H1 (cell line): ENCODE measurements at regions not wholly inside any gene's neighbourhood (a gene's known extent, or its start where the extent isn't known, plus 50 kb on each side); places are given as distances from the start of the nearest gene placed in this dataset.

Source experiments
- CTCF ChIA-PET: fragments of 300-600 bp; sonication (Branson Sonifier 250); formaldehyde crosslinking; loops from one replicate; lab custom pipeline; 2021; ENCODE audit not compliant: partially characterized antibody; lab: Charles Lee
- POLR2A ChIA-PET: fragments of 300-600 bp; sonication (Branson Sonifier 250); formaldehyde crosslinking; loops from one replicate; lab custom pipeline; 2021; ENCODE audit warnings: inconsistent platforms; ENCODE audit not compliant: partially characterized antibody; lab: Charles Lee
- DNase-seq, 2 experiments: peaks; one replicate each; pipeline versions ENCODE4 v3.0.0 to v3.0.0-alpha.2; 2010 to 2022; ENCODE audit warnings: low spot score in 2 of 2, low read depth in 1 of 2, mixed read lengths in 1 of 2
- FAIRE-seq: peaks from 2 replicates; lab custom pipeline; 2011; peaks lifted over from hg19 to GRCh38; lab: Jason Lieb, UNC
- H2AFZ ChIP-seq: 2 replicates; pipeline ENCODE4 v1.8.1; 2012; ENCODE audit warnings: low read length, inconsistent platforms
- H2AK5ac ChIP-seq: 2 replicates; pipeline ENCODE4 v1.6.1; 2013; ENCODE audit warnings: low read depth, low read length
- H2BK120ac ChIP-seq: replicated peaks from 2 replicates; pipeline ENCODE3; 2013; ENCODE audit warnings: low read depth, low read length, inconsistent platforms
- H2BK12ac ChIP-seq: 2 replicates; pipeline ENCODE4 v1.6.1; 2013; ENCODE audit warnings: low read depth, low read length
- H2BK15ac ChIP-seq: 2 replicates; pipeline ENCODE4 v1.6.1; 2013; ENCODE audit warnings: low read length
- H2BK20ac ChIP-seq: 2 replicates; pipeline ENCODE4 v1.6.1; 2013; ENCODE audit warnings: low read length
- H2BK5ac ChIP-seq: 2 replicates; pipeline ENCODE4 v1.6.1; 2013; ENCODE audit warnings: low read depth, low read length
- H3K14ac ChIP-seq: 2 replicates; pipeline ENCODE4 v1.6.1; 2013; ENCODE audit warnings: inconsistent platforms; ENCODE audit not compliant: insufficient read length
- H3K18ac ChIP-seq: 2 replicates; pipeline ENCODE4 v1.6.1; 2013; ENCODE audit warnings: low read length; ENCODE audit errors: extremely low read depth
- H3K23ac ChIP-seq: 2 replicates; pipeline ENCODE4 v1.6.1; 2013; ENCODE audit warnings: inconsistent platforms; ENCODE audit not compliant: insufficient read length
- H3K23me2 ChIP-seq: 2 replicates; pipeline ENCODE4 v1.6.1; 2013; ENCODE audit warnings: low read depth, low read length
- H3K27ac ChIP-seq: 2 replicates; pipeline ENCODE4 v1.6.1; 2011; ENCODE audit warnings: low read depth, low read length, inconsistent platforms
- H3K27me3 ChIP-seq, 4 experiments: replicated peaks in 1 of 4; 1 replicate in 1 of 4; 2 replicates in 3 of 4; pipeline versions ENCODE4 v1.6.1 to v1.8.1; 2011 to 2013; ENCODE audit warnings: low read length in 3 of 4, mild to moderate bottlenecking in 3 of 4, inconsistent platforms in 2 of 4, mixed read lengths in 2 of 4, moderate library complexity in 1 of 4; ENCODE audit not compliant: control insufficient read depth in 3 of 4, insufficient read depth in 3 of 4; ENCODE audit errors: extremely low read depth in 1 of 4
- H3K36me3 ChIP-seq, 4 experiments: 2 replicates each; pipeline versions ENCODE4 v1.6.1 to v1.8.1; 2011 to 2013; ENCODE audit warnings: mild to moderate bottlenecking in 4 of 4, low read length in 3 of 4, moderate library complexity in 2 of 4, control low read depth in 1 of 4, inconsistent platforms in 1 of 4; ENCODE audit not compliant: insufficient read depth in 4 of 4, control insufficient read depth in 2 of 4
- H3K4ac ChIP-seq: replicated peaks from 2 replicates; pipeline ENCODE3; 2013; ENCODE audit warnings: low read length, low read depth, mixed read lengths, inconsistent platforms; ENCODE audit not compliant: insufficient read length
- H3K4me1 ChIP-seq, 4 experiments: replicated peaks in 1 of 4; 1 replicate in 1 of 4; 2 replicates in 3 of 4; pipeline versions ENCODE4 v1.6.1 to v1.8.1; 2011 to 2013; ENCODE audit warnings: low read length in 3 of 4, inconsistent platforms in 2 of 4, mixed read lengths in 1 of 4; ENCODE audit not compliant: insufficient read depth in 4 of 4, control insufficient read depth in 3 of 4
- H3K4me2 ChIP-seq, 2 experiments: 2 replicates each; pipeline versions ENCODE4 v1.6.1 to v1.8.1; 2011 to 2013; ENCODE audit warnings: low read depth in 2 of 2, low read length in 2 of 2, control low read depth in 1 of 2, inconsistent platforms in 1 of 2, mild to moderate bottlenecking in 1 of 2; ENCODE audit not compliant: insufficient read depth in 1 of 2
- H3K4me3 ChIP-seq, 4 experiments: fragments of 200-600, 300-600 bp in 1 of 4; sonication (generic), shearing (Covaris generic), sonication (Bioruptor Twin) in 1 of 4; 2 replicates each; pipeline versions ENCODE4 v1.5.1 to v1.8.1; 2011 to 2016; ENCODE audit warnings: low read length in 4 of 4, low read depth in 3 of 4, control low read depth in 2 of 4, inconsistent platforms in 2 of 4, mild to moderate bottlenecking in 2 of 4, mixed read lengths in 1 of 4, moderate library complexity in 1 of 4; ENCODE audit not compliant: insufficient read depth in 2 of 4; ENCODE audit errors: extremely low read depth in 1 of 4
- H3K56ac ChIP-seq: replicated peaks from 2 replicates; pipeline ENCODE3; 2013; ENCODE audit warnings: low read depth, mild to moderate bottlenecking, mixed read lengths, low read length, inconsistent platforms; ENCODE audit not compliant: insufficient read length
- H3K79me1 ChIP-seq: 2 replicates; pipeline ENCODE4 v1.6.1; 2013; ENCODE audit warnings: low read depth, low read length, control low read depth
- H3K79me2 ChIP-seq, 2 experiments: 2 replicates each; pipeline versions ENCODE4 v1.6.1 to v1.8.1; 2012 to 2013; ENCODE audit warnings: low read length in 2 of 2, mild to moderate bottlenecking in 2 of 2, inconsistent platforms in 1 of 2; ENCODE audit not compliant: insufficient read depth in 2 of 2, control insufficient read depth in 1 of 2
- H3K9ac ChIP-seq, 4 experiments: replicated peaks in 1 of 4; 1 replicate in 1 of 4; 2 replicates in 3 of 4; pipeline versions ENCODE4 v1.6.1 to v1.8.1; 2011 to 2013; ENCODE audit warnings: low read depth in 3 of 4, low read length in 3 of 4, control low read depth in 2 of 4, mild to moderate bottlenecking in 2 of 4, moderate library complexity in 2 of 4, inconsistent platforms in 1 of 4; ENCODE audit errors: extremely low read depth in 1 of 4
- H3K9me3 ChIP-seq, 2 experiments: 2 replicates each; pipeline versions ENCODE4 v1.6.1 to v1.8.1; 2012 to 2013; ENCODE audit warnings: mild to moderate bottlenecking in 2 of 2, moderate library complexity in 2 of 2, control low read depth in 1 of 2, inconsistent platforms in 1 of 2, low read depth in 1 of 2, low read length in 1 of 2, mixed read lengths in 1 of 2; ENCODE audit not compliant: insufficient read depth in 2 of 2
- H4K20me1 ChIP-seq, 2 experiments: replicated peaks in 1 of 2; 2 replicates each; pipeline versions ENCODE3 to v1.8.1; 2011 to 2013; ENCODE audit warnings: inconsistent platforms in 2 of 2, low read length in 2 of 2, mild to moderate bottlenecking in 1 of 2; ENCODE audit not compliant: insufficient read depth in 2 of 2, control insufficient read depth in 1 of 2
- H4K5ac ChIP-seq: 2 replicates; pipeline ENCODE4 v1.6.1; 2013; ENCODE audit warnings: low read length, low read depth, mixed read lengths, inconsistent platforms; ENCODE audit not compliant: insufficient read length
- H4K8ac ChIP-seq: 2 replicates; pipeline ENCODE4 v1.8.0; 2013; ENCODE audit warnings: mild to moderate bottlenecking, moderate library complexity, low read length, inconsistent platforms; ENCODE audit not compliant: insufficient read depth; ENCODE audit errors: extremely low read depth
- H4K91ac ChIP-seq: replicated peaks from 2 replicates; pipeline ENCODE3; 2013; ENCODE audit warnings: low read length, mixed read lengths, inconsistent platforms; ENCODE audit not compliant: insufficient read length
- CBX5 ChIP-seq: fragments of 300-800, 300-1000 bp; sonication (generic); IDR thresholded peaks from 2 replicates; pipeline ENCODE4 v1.7.1; 2016; ENCODE audit warnings: antibody characterized with exemption, low read length, low read depth
- CBX8 ChIP-seq: fragments of 300-800, 300-1000 bp; sonication (generic); IDR thresholded peaks from 2 replicates; pipeline ENCODE4 v1.7.1; 2016; ENCODE audit warnings: low read depth, low read length, borderline replicate concordance
- CTBP2 ChIP-seq: IDR thresholded peaks from 2 replicates; pipeline ENCODE4 v1.7.0; 2011; ENCODE audit warnings: borderline replicate concordance, mild to moderate bottlenecking, moderate library complexity, mixed read lengths, low read length; ENCODE audit not compliant: insufficient read depth, insufficient read length
- JUND ChIP-seq: IDR thresholded peaks from 2 replicates; pipeline ENCODE4 v1.6.1; 2011; ENCODE audit warnings: mild to moderate bottlenecking, improper control_type of control experiment, low read length
- KDM5A ChIP-seq: fragments of 200-600 bp; IDR thresholded peaks from 2 replicates; pipeline ENCODE4 v1.7.1; 2012; ENCODE audit warnings: mild to moderate bottlenecking, low read length, inconsistent platforms, mixed read lengths
- MAFK ChIP-seq: IDR thresholded peaks from 2 replicates; pipeline ENCODE4 v1.6.1; 2012; ENCODE audit warnings: low read depth, mild to moderate bottlenecking, improper control_type of control experiment, low read length
- NRF1 ChIP-seq: IDR thresholded peaks from 2 replicates; pipeline ENCODE4 v1.6.1; 2011; ENCODE audit warnings: mild to moderate bottlenecking, low read depth, low read length, improper control_type of control experiment
- POU5F1 ChIP-seq: IDR thresholded peaks from 2 replicates; pipeline ENCODE4 v1.6.1; 2011; ENCODE audit warnings: low read depth, mild to moderate bottlenecking, low read length, moderate library complexity
- SRF ChIP-seq: IDR thresholded peaks from 2 replicates; pipeline ENCODE4 v1.6.1; 2011; ENCODE audit warnings: mild to moderate bottlenecking, low read depth, low read length, moderate library complexity
- TAF1 ChIP-seq: IDR thresholded peaks from 2 replicates; pipeline ENCODE4 v1.6.1; 2011; ENCODE audit warnings: mild to moderate bottlenecking, low read depth, low read length
- TEAD4 ChIP-seq: IDR thresholded peaks from 2 replicates; pipeline ENCODE4 v1.6.1; 2012; ENCODE audit warnings: low read depth, low read length, inconsistent platforms, mixed read lengths
- WGBS, 2 experiments: shearing (Covaris generic) in 1 of 2; methylation state at CpG; one replicate each; pipeline versions ENCODE4 v1.1.6 to v1.1.7; 2013 to 2015; ENCODE audit warnings: low lambda C conversion rate in 2 of 2, mixed read lengths in 2 of 2, inconsistent platforms in 1 of 2, low coverage in 1 of 2, missing lambda C conversion rate in 1 of 2; ENCODE audit not compliant: insufficient replicate concordance in 2 of 2, insufficient coverage in 1 of 2, insufficient read length in 1 of 2; ENCODE audit errors: extremely low coverage in 1 of 2, missing lambda C conversion rate in 1 of 2; 5-methylcytosine and 5-hydroxymethylcytosine counted together

- Histone ChIP-seq H3K14ac (no peak overlapping the region), H4K8ac (no peak overlapping the region), H2AK5ac (no peak overlapping the region), H3K23me2 (no peaks in the 10 kb centered on the region; the same call in 1 of the 2 replicates), H4K20me1 (no peaks in the 10 kb centered on the region), H3K9ac (no peak overlapping the region), H2AFZ (no peak overlapping the region), H4K91ac (no peak overlapping the region), H2BK12ac (no peak overlapping the region), H3K9me3 (peaks cover 0 to 3% of the 10 kb centered on the region in 2 experiments; a peak in 1 of 4 replicates), H3K4ac (no peak overlapping the region), H3K27me3 (no peaks in the 10 kb centered on the region), H2BK15ac (no peak overlapping the region), H3K56ac (no peak overlapping the region), H3K4me3 (no peak overlapping the region), H3K4me1 (no peaks in the 10 kb centered on the region), H2BK120ac (no peak overlapping the region), H3K23ac (no peak overlapping the region), H3K27ac (no peak overlapping the region), H4K5ac (no peak overlapping the region), H2BK5ac (no peak overlapping the region), H3K4me2 (no peak overlapping the region), H3K36me3 (no peaks in the 10 kb centered on the region), H3K18ac (no peak overlapping the region), H2BK20ac (no peak overlapping the region), H3K79me1 (no peaks in the 10 kb centered on the region), H3K79me2 (no peaks in the 10 kb centered on the region)
- 90% methylated on average over 2 of the region's 2 CpGs; no CpG with 5 or more reads in 1 of the 2 experiments for WGBS, 2 experiments
- DNase-seq: no peak
- no peak for FAIRE-seq
- TF ChIP-seq CBX8 (no peak), JUND (no peak), NRF1 (no peak), TAF1 (no peak), MAFK (no peak), SRF (no peak), CBX5 (no peak), TEAD4 (no peak), CTBP2 (no peak), POU5F1 (no peak), KDM5A (no peak)
- POLR2A ChIA-PET: no interaction called here
- CTCF ChIA-PET: no interaction called here
Measured at GRCh38 chr5:26662806-26663360, 375.5 kb downstream of the CDH9 start.
